Liver (tissue), 3 donors: ENCODE measurements at regions not wholly inside any gene's neighbourhood (a gene's known extent, or its start where the extent isn't known, plus 50 kb on each side); places are given as distances from the start of the nearest gene placed in this dataset.

Source experiments
- RAD21 ChIP-seq, 2 donors: IDR thresholded peaks; 2 replicates each; pipeline ENCODE4 v1.6.1; 2016; ENCODE audit warnings: antibody characterized with exemption in 2 of 2, mild to moderate bottlenecking in 2 of 2
- YY1 ChIP-seq: IDR thresholded peaks from 2 replicates; pipeline ENCODE4 v1.6.1; 2016; ENCODE audit warnings: antibody characterized with exemption, mild to moderate bottlenecking
- TF ChIP-seq, protein P1 (sequence below): fragments of 150-350 bp; IDR thresholded peaks from 2 replicates; pipeline ENCODE4 v1.5.1; 2017; ENCODE audit warnings: improper control_type of control experiment, low read depth, low read length; ENCODE audit not compliant: missing input control
- TF ChIP-seq, protein P2 (sequence below): IDR thresholded peaks from 2 replicates; pipeline ENCODE4 v1.6.1; 2016; ENCODE audit warnings: antibody characterized with exemption
- TF ChIP-seq, protein P3 (sequence below): IDR thresholded peaks from 2 replicates; pipeline ENCODE4 v1.6.1; 2016; ENCODE audit warnings: antibody characterized with exemption
- donor health status: healthy.
- donor health status: healthy.

- TF ChIP-seq, protein P1, sequence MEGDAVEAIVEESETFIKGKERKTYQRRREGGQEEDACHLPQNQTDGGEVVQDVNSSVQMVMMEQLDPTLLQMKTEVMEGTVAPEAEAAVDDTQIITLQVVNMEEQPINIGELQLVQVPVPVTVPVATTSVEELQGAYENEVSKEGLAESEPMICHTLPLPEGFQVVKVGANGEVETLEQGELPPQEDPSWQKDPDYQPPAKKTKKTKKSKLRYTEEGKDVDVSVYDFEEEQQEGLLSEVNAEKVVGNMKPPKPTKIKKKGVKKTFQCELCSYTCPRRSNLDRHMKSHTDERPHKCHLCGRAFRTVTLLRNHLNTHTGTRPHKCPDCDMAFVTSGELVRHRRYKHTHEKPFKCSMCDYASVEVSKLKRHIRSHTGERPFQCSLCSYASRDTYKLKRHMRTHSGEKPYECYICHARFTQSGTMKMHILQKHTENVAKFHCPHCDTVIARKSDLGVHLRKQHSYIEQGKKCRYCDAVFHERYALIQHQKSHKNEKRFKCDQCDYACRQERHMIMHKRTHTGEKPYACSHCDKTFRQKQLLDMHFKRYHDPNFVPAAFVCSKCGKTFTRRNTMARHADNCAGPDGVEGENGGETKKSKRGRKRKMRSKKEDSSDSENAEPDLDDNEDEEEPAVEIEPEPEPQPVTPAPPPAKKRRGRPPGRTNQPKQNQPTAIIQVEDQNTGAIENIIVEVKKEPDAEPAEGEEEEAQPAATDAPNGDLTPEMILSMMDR, result no peak
- TF ChIP-seq, protein P2, sequence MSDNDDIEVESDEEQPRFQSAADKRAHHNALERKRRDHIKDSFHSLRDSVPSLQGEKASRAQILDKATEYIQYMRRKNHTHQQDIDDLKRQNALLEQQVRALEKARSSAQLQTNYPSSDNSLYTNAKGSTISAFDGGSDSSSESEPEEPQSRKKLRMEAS, result no peak
- TF ChIP-seq, protein P3, sequence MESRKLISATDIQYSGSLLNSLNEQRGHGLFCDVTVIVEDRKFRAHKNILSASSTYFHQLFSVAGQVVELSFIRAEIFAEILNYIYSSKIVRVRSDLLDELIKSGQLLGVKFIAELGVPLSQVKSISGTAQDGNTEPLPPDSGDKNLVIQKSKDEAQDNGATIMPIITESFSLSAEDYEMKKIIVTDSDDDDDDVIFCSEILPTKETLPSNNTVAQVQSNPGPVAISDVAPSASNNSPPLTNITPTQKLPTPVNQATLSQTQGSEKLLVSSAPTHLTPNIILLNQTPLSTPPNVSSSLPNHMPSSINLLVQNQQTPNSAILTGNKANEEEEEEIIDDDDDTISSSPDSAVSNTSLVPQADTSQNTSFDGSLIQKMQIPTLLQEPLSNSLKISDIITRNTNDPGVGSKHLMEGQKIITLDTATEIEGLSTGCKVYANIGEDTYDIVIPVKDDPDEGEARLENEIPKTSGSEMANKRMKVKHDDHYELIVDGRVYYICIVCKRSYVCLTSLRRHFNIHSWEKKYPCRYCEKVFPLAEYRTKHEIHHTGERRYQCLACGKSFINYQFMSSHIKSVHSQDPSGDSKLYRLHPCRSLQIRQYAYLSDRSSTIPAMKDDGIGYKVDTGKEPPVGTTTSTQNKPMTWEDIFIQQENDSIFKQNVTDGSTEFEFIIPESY, result no peak
- TF ChIP-seq RAD21 (IDR thresholded peaks at IDR 0.05) (no peak), YY1 (no peak)
Measured at GRCh38 chr2:12017499-12018157, 271.2 kb downstream of the LPIN1 start.
